ENCODE measurements at regions not wholly inside any gene's neighbourhood (a gene's known extent, or its start where the extent isn't known, plus 50 kb on each side); places are given as distances from the start of the nearest gene placed in this dataset.
A peak's percentile ranks its signal among the peaks of the same experiment; 100 is the strongest.

- FAIRE-seq (no peak), ATAC-seq (no peak), DNase-seq (ENCODE audit: extremely low read depth in 1 of 4, low spot score in 3 of 4) (no peak)
- H3K4me1 ChIP-seq (replicated peaks in 1 of 2; ENCODE audit: control insufficient read depth in 2 of 2, insufficient read depth in 2 of 2, low read length in 2 of 2) = no peaks in the 10 kb centered on the region
- H3K4me2 ChIP-seq (ENCODE audit: insufficient read depth, low read length) = no peak overlapping the region
- H4K20me1 ChIP-seq (replicated peaks; ENCODE audit: control insufficient read depth, insufficient read depth, low read length) = no peaks in the 10 kb centered on the region
- intact Hi-C loops (cut with micrococcal nuclease) = no loop called here
- no peak overlapping the region for H3K9ac ChIP-seq (ENCODE audit: insufficient read depth in 1 of 2, low read depth in 2 of 2, low read length in 2 of 2)
- no peaks in the 10 kb centered on the region; the same call in 1 of the 2 replicates for H3K9me3 ChIP-seq (replicated peaks; ENCODE audit: control insufficient read depth, insufficient read depth, low read depth, low read length)
- ChIA-PET POLR2A (no interaction called here), CTCF (ENCODE audit: low intra/inter-chr PET ratio) (no interaction called here)
- H3K36me3 ChIP-seq (ENCODE audit: control insufficient read depth, insufficient read depth, low read length) = no peaks in the 10 kb centered on the region
- BruUV-seq (replicated peaks) = no TSS peak
- no peaks in the 10 kb centered on the region for H3K9me1 ChIP-seq (ENCODE audit: control insufficient read depth, insufficient read depth, low read length)
- H3K79me2 ChIP-seq (ENCODE audit: control insufficient read depth, insufficient read depth, low read length) = no peaks in the 10 kb centered on the region
- H2AFZ ChIP-seq (ENCODE audit: low read depth, low read length) = no peak overlapping the region
- WGBS (ENCODE audit: insufficient coverage, low coverage, missing lambda C conversion rate) = 0% methylated on average over 1 of the region's 1 CpG
- H3K27me3 ChIP-seq (ENCODE audit: control insufficient read depth in 2 of 2, insufficient read depth in 2 of 2, low read length in 2 of 2) = no peaks in the 10 kb centered on the region
- no peak overlapping the region for H3K4me3 ChIP-seq
- TF ChIP-seq RBM22 (IDR thresholded peaks at IDR 0.05; ENCODE audit: low read depth, low read length, poor library complexity, severe bottlenecking) = no peak
- no peak for TF ChIP-seq RAD21 (CRISPR knock-in tag; conservative IDR thresholded peaks at IDR 0.05 in 1 of 2, IDR thresholded peaks at IDR 0.05 in 1 of 2)
- TF ChIP-seq ZHX1 (conservative IDR thresholded peaks at IDR 0.05; ENCODE audit: low read length) = no peak
- no peak for TF ChIP-seq MAZ (CRISPR knock-in tag; conservative IDR thresholded peaks at IDR 0.05 in 1 of 2, IDR thresholded peaks at IDR 0.05 in 1 of 2)
- 0 out of 2 replicates have a peak, but pooled peaks have one; percentile 4 for TF ChIP-seq MAFF (IDR thresholded peaks at IDR 0.05; ENCODE audit: low read length)
- TF ChIP-seq HMG20A (CRISPR knock-in tag; conservative IDR thresholded peaks at IDR 0.05) = no peak
- TF ChIP-seq ZNF316 (IDR thresholded peaks at IDR 0.05) = peak; percentile 51; the same call in 1 of the 2 replicates
- TF ChIP-seq SMC3 (conservative IDR thresholded peaks at IDR 0.05; ENCODE audit: insufficient read depth, low read depth, low read length) = no peak
- in situ Hi-C loops (cut with MboI) = no loop called here
- no peak overlapping the region for H3K27ac ChIP-seq (ENCODE audit: extremely low read depth, low read depth, low read length)
Measured at GRCh38 chr1:96030312-96030711, 691.3 kb upstream of the PTBP2 start.
